ACHN (cell line): ENCODE measurements at regions not wholly inside any gene's neighbourhood (a gene's known extent, or its start where the extent isn't known, plus 50 kb on each side); places are given as distances from the start of the nearest gene placed in this dataset.

Source experiments
- DNase-seq: peaks from one replicate; pipeline ENCODE4 v3.0.0-alpha.2; 2015
- in situ Hi-C: cut with HindIII; loops from 2 replicates; pipeline ENCODE4 v1.10.0; 2017; ENCODE audit warnings: low sequenced_read_pairs, low pct_ligation_motif_present, low pct_unique_long_range_greater_than_20kb

- no peak for DNase-seq
- in situ Hi-C loops, result no loop called here
Observed at GRCh38 chr4:136687596-136687995, 844.7 kb downstream of the PCDH18 start.

DNA sequence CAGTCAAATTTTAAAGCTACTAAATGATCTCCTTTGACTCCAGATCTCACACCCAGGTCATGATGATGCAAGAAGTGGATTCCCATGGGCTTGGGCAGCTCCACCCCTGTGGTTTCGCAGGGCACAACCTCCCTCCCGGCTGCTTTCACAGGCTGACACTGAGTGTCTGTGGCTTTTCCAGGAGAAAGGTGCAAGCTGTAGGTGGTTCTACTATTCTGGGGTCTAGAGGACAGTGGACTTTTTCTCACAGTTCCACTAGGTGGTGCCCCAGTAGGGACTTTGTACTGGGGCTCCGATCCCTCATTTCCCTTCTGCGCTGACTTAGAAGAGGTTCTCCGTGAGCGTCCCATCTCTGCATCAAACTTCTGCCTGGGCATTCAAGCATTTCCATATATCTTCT is 845.2 kb downstream of the PCDH18 start:
- in situ Hi-C loops, result no loop called here

GRCh38 chr4:136680761-136681160 is 851.5 kb downstream of the PCDH18 start:
- no peak for DNase-seq
- in situ Hi-C loops, result no loop called here

More for the DNA sequence above, 845.2 kb downstream of the PCDH18 start:
- DNase-seq, result no peak

DNA sequence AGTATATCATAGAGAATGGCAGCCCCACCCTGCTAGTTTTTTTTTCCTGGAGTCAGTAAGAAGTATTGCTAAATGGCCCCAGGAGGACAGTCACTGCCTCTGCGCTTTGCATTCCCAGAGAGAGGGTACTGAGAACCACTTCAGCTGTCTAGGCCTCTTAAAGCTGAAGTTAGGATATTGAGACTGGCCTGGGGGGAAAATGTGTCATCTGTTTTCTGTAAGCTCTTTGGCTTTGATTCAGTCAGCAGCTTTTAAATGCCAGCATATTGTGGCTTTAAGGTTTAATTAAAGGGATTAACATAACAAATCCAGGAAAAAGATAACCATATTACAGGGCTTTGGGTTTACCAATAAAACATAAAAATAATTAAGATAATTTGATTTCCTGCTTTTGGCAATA is 852.0 kb downstream of the PCDH18 start:
- no peak for DNase-seq
- in situ Hi-C loops, result no loop called here

DNA sequence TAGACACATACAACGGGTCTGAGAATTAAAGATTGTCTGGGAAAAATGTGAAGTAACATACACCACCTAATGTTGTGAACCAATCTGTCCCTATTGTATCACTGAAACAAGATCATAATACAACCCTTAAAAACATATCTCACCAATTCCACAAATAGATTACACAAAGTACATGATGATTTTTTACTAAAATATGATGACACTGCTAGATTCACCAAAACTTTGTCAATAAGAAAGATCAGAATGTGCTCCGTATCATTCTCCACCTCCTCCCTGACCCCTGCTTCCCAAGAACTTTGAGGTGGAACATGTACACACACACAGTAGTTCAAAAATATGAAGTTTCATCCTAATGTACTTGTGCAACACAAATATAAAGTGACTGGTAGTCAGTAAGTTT is 862.0 kb downstream of the PCDH18 start:
- in situ Hi-C loops, result no loop called here
- no peak for DNase-seq

GRCh38 chr4:136664988-136665387 is 867.3 kb downstream of the PCDH18 start:
- no peak for DNase-seq
- in situ Hi-C loops, result no loop called here

DNA sequence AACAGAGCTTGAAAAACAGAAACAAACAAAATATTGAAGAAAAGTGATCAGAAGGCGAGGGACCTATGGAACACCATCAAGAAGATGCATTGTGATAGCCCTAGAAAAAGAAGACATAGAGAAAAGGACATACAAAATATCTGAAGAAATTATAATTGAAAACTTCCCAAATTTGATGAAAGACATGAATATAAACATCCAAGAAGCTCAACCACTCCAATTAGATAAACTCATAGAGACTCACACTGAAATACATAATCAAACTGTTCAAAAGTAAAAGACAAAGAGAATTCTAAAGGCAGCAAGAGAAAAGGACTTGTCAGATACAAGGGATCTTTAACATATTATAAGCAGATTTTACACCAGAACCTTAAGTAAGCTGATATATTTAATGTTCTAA is 869.8 kb downstream of the PCDH18 start:
- in situ Hi-C loops, result no loop called here
- no peak for DNase-seq

GRCh38 chr4:136653640-136654406 is 878.5 kb downstream of the PCDH18 start:
- in situ Hi-C loops, result no loop called here
- no peak for DNase-seq

DNA sequence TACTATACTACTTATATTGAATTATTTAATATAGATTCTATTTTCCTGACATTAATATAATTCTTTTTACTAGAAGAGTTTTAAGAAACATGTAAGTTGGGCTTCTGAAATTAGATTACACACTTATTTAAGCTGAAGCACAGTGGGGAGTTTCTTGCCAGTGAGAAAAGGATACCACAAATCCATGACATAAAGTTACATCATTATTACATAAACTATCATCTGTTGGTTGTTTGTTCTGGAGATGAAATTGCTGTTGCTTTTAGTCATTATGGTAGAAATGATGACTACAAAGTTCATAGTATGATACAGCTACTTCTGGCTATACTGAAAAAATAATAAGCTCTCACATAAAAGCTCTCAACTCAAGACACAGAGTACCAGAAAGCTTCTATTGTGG is 880.4 kb downstream of the PCDH18 start:
- in situ Hi-C loops, result no loop called here
- DNase-seq, result no peak

GRCh38 chr4:136651278-136651667 is 881.0 kb downstream of the PCDH18 start:
- in situ Hi-C loops, result no loop called here

GRCh38 chr4:136650541-136651277 is 881.6 kb downstream of the PCDH18 start:
- DNase-seq, result peak; percentile 28
- in situ Hi-C loops, result no loop called here

More at GRCh38 chr4:136651278-136651667, 881.0 kb downstream of the PCDH18 start:
- no peak for DNase-seq

DNA sequence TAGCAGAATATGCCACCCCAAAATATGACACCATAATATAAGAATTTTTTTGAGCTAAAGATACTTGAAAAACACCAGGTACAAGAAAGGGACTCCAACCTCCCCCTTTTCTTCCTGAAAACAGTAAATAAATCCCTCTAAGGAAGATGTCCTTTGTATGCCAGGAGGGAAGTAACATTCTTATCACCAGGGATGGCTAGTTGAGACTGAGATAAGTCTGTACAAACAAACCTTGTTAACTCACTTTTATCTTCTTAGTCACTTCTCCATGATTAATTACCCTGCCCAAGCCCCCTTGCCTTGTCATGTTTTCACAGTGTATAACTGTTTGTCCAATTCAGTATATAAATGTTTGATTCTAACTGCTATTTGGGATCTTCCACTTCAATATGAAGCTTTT is 888.0 kb downstream of the PCDH18 start:
- no peak for DNase-seq
- in situ Hi-C loops, result no loop called here

- DNase-seq, result no peak
- in situ Hi-C loops, result no loop called here
Observed at GRCh38 chr4:136643416-136643815, 888.9 kb downstream of the PCDH18 start.

DNA sequence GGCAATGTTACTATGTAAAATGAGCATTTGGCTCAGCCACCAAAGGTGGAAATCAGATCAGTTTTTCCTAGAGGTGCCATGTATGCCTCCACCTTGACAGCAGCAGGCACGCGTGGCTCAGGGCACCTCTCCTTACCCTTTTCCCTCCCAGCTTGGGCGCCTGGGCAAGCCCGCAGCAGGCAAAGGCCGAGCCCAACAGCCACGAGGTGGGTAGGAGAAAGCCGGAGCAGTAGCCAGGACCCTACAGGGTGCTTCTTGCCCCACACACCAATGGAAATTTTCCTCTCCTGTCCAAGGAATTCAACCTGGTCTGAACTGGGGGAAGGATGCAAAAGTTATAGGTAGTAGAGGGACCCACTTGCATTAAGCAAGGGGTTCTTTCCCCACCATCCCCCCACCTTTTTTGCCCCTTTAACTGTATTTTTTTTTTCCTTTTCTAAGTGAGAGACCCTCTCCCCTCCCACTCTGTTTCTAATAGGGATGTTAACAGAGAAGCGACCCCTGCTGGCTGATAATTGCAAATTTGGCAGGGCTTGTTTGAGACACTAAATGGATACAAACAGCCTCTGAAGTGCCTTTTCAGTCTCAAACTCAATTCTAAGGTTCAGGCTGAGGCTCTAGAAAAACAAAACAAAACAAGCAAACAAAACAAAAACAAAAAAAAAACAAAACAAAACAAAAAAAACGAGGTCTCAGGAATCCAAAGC is 895.1 kb downstream of the PCDH18 start:
- in situ Hi-C loops, result no loop called here
- DNase-seq, result peak; percentile 26

- no peak for DNase-seq
- in situ Hi-C loops, result no loop called here
Observed at GRCh38 chr4:136636155-136636554, 896.1 kb downstream of the PCDH18 start.

DNA sequence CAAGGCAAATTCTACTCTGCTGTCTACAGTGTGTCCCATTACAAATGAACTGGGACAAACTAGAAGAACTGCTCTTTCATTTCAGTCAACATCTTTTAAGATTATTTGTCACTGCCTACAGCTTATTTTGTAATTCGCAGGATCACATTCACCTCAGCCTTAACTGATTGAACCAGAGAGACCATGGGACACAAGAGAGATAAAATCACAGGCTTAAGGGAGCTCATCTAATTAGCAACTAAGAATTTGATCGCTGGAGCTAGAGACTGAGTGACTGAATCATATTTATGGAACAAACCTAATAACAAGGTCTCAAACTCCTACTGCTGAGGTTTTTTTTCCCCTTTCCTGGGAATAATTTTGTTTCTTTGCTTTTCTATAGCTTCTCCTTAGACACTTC is 898.2 kb downstream of the PCDH18 start:
- in situ Hi-C loops, result no loop called here
- DNase-seq, result no peak

DNA sequence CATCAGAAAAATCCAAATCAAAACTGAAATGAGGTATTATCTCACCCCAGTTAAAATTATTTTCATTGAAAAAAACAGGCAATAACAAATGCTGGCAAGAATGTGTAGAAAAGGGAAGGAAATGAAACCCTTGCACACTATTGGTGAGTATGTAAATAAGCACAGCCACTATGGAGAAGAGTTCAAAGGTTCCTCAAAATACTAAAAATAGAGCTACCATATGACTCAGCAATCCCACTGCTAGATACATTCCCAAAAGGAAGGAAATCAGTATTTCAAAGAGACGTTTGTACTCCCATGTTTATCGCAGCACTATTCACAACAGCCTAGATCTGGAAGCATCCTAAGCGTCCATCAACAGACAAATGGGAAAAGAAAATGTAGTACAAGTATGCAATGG is 932.4 kb downstream of the PCDH18 start:
- in situ Hi-C loops, result no loop called here
- DNase-seq, result no peak

- in situ Hi-C loops, result no loop called here
- no peak for DNase-seq
Observed at GRCh38 chr4:136590440-136590839, 941.9 kb downstream of the PCDH18 start.

DNA sequence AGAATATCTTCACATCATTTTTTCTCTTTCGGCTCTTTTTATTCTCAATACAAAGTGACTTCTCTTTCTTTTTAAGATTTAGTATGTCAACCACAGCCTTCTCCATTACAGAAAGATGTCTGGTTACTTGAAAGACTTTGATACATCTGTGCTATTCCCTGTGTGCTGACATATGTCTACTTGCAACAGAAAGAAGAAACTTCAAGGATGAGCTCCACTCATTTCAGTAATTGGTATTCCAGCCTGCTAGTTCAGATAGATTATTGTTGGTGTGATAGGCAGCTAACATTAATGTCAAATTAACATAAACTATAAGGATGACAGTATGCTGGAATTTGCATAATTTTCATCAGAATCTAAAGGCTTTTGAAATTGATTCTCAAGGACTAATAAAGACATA is 948.7 kb downstream of the PCDH18 start:
- in situ Hi-C loops, result no loop called here
- no peak for DNase-seq
